ENCODE measurements at regions not wholly inside any gene's neighbourhood (a gene's known extent, or its start where the extent isn't known, plus 50 kb on each side); places are given as distances from the start of the nearest gene placed in this dataset.
"Not testable (repeated sequence)": the region's sequence is repeated elsewhere in the genome, so short reads cannot be mapped to it uniquely, and the experiment has no call there.

GRCh38 chr21:6025139-6025538 lies 4496.2 kb upstream of the TPTE start:
- not testable (repeated sequence) for TF ChIP-seq POLR2A, CTCF (IDR thresholded peaks at IDR 0.05)
